ENCODE measurements at regions not wholly inside any gene's neighbourhood (a gene's known extent, or its start where the extent isn't known, plus 50 kb on each side); places are given as distances from the start of the nearest gene placed in this dataset.
"Not testable (repeated sequence)": the region's sequence is repeated elsewhere in the genome, so short reads cannot be mapped to it uniquely, and the experiment has no call there.

- no peak for DNase-seq
Measured at GRCh38 chr10:37067576-37067975, 57.8 kb upstream of the ANKRD30A start.

GRCh38 chr10:37062296-37062695 lies 63.1 kb upstream of the ANKRD30A start:
- not testable (repeated sequence) for DNase-seq

- DNase-seq = no peak
Measured at GRCh38 chr10:37057261-37057660, 68.1 kb upstream of the ANKRD30A start.

- no peak for DNase-seq
Measured at GRCh38 chr10:37053476-37053875, 71.9 kb upstream of the ANKRD30A start.

- DNase-seq = not testable (repeated sequence)
Measured at GRCh38 chr10:37049982-37050381, 75.4 kb upstream of the ANKRD30A start.

GRCh38 chr10:37044319-37044718 lies 81.1 kb upstream of the ANKRD30A start:
- DNase-seq = not testable (repeated sequence)

- no peak for DNase-seq
Measured at GRCh38 chr10:37035853-37036252, 89.5 kb upstream of the ANKRD30A start.

- no peak for DNase-seq
Measured at GRCh38 chr10:37015498-37015897, 109.9 kb upstream of the ANKRD30A start.

GRCh38 chr10:37010741-37011140 lies 114.7 kb upstream of the ANKRD30A start:
- DNase-seq = no peak

- not testable (repeated sequence) for DNase-seq
Measured at GRCh38 chr10:37008276-37008675, 117.1 kb upstream of the ANKRD30A start.

GRCh38 chr10:37003126-37003525 lies 122.3 kb upstream of the ANKRD30A start:
- no peak for DNase-seq

- not testable (repeated sequence) for DNase-seq
Measured at GRCh38 chr10:36995806-36996205, 129.6 kb upstream of the ANKRD30A start.

GRCh38 chr10:36994886-36995285 lies 130.5 kb upstream of the ANKRD30A start:
- DNase-seq = no peak

- no peak for DNase-seq
Measured at GRCh38 chr10:36989233-36989632, 136.2 kb upstream of the ANKRD30A start.

GRCh38 chr10:36946598-36946997 lies 178.8 kb upstream of the ANKRD30A start:
- peak in 1 of 58 donors; percentile 0 for DNase-seq

GRCh38 chr10:36943544-36943943 lies 181.9 kb upstream of the ANKRD30A start:
- DNase-seq = no peak

- DNase-seq = no peak
Measured at GRCh38 chr10:36942616-36943015, 182.8 kb upstream of the ANKRD30A start.

- DNase-seq = no peak
Measured at GRCh38 chr10:36903040-36903439, 222.4 kb upstream of the ANKRD30A start.

GRCh38 chr10:36899652-36900051 lies 225.7 kb upstream of the ANKRD30A start:
- DNase-seq = no peak

GRCh38 chr10:36888925-36889573 lies 236.3 kb upstream of the ANKRD30A start:
- peak in 21 of 58 donors; percentile 2 to 56 (median 22) for DNase-seq

GRCh38 chr10:36886303-36886891 lies 239.0 kb upstream of the ANKRD30A start:
- no peak for DNase-seq

- DNase-seq = no peak
Measured at GRCh38 chr10:36885746-36886145, 239.7 kb upstream of the ANKRD30A start.

- no peak for DNase-seq
Measured at GRCh38 chr10:36882781-36883180, 242.6 kb upstream of the ANKRD30A start.

Data from anterior cingulate cortex (tissue), 58 donors.